DOHH2 (cell line): ENCODE measurements at regions not wholly inside any gene's neighbourhood (a gene's known extent, or its start where the extent isn't known, plus 50 kb on each side); places are given as distances from the start of the nearest gene placed in this dataset.

Experiments
- H3F3A ChIP-seq: fragments of 200-600 bp; sonication (generic), shearing (Covaris generic); 2 replicates; pipeline ENCODE4 v1.6.0; 2016; ENCODE audit warnings: antibody characterized with exemption, mild to moderate bottlenecking; ENCODE audit not compliant: control insufficient read depth, insufficient read depth
- H3K27ac ChIP-seq: fragments of 200-600 bp; sonication (generic); 2 replicates; pipeline ENCODE4 v1.5.1; 2014; ENCODE audit warnings: low read depth, mild to moderate bottlenecking, low read length, moderate library complexity
- H3K27me3 ChIP-seq: fragments of 200-600 bp; sonication (generic); 2 replicates; pipeline ENCODE4 v1.6.1; 2014; ENCODE audit warnings: mild to moderate bottlenecking, low read length, mixed read lengths; ENCODE audit not compliant: control insufficient read depth
- H3K36me3 ChIP-seq: fragments of 200-600 bp; sonication (generic); 2 replicates; pipeline ENCODE4 v1.6.1; 2014; ENCODE audit warnings: mild to moderate bottlenecking, low read length, moderate library complexity, mixed read lengths; ENCODE audit not compliant: control insufficient read depth
- H3K4me1 ChIP-seq: fragments of 200-600 bp; sonication (generic); 2 replicates; pipeline ENCODE4 v1.6.1; 2014; ENCODE audit warnings: mild to moderate bottlenecking, low read length, mixed read lengths; ENCODE audit not compliant: control insufficient read depth
- H3K4me2 ChIP-seq: fragments of 200-600 bp; sonication (generic); 2 replicates; pipeline ENCODE4 v1.6.0; 2014; ENCODE audit warnings: mild to moderate bottlenecking, low read length, moderate library complexity
- H3K4me3 ChIP-seq: fragments of 200-600 bp; sonication (generic); 2 replicates; pipeline ENCODE4 v1.5.1; 2014; ENCODE audit warnings: mild to moderate bottlenecking, low read length, mixed read lengths
- H3K79me2 ChIP-seq: fragments of 200-600 bp; sonication (generic); 2 replicates; pipeline ENCODE4 v1.6.1; 2014; ENCODE audit warnings: mild to moderate bottlenecking, low read length, mixed read lengths; ENCODE audit not compliant: control insufficient read depth
- H3K9me2 ChIP-seq: fragments of 200-600 bp; sonication (generic); replicated peaks from 2 replicates; pipeline ENCODE4 v1.6.1; 2014; ENCODE audit warnings: mild to moderate bottlenecking, low read length, mixed read lengths; ENCODE audit not compliant: control insufficient read depth
- H3K9me3 ChIP-seq: fragments of 200-600 bp; sonication (generic); 2 replicates; pipeline ENCODE4 v1.6.1; 2014; ENCODE audit warnings: antibody characterized with exemption, low read length, mixed read lengths; ENCODE audit not compliant: control insufficient read depth, insufficient read depth
- H4K20me1 ChIP-seq: fragments of 200-600 bp; sonication (generic); 2 replicates; pipeline ENCODE4 v1.6.0; 2014; ENCODE audit warnings: low read depth, mild to moderate bottlenecking, antibody characterized with exemption, low read length, moderate library complexity; ENCODE audit not compliant: control insufficient read depth, insufficient read depth
- CTCF ChIP-seq: fragments of 200-600 bp; sonication (generic); IDR thresholded peaks from one replicate; pipeline ENCODE4 v1.5.1; 2014; ENCODE audit warnings: antibody characterized with exemption, mild to moderate bottlenecking, low read depth, low read length; ENCODE audit not compliant: poor library complexity, severe bottlenecking
- EZH2phosphoT487 ChIP-seq: fragments of 200-600 bp; sonication (generic); IDR thresholded peaks from 2 replicates; pipeline ENCODE4 v1.6.1; 2017; ENCODE audit warnings: borderline replicate concordance, mild to moderate bottlenecking, antibody characterized with exemption, low read length, moderate library complexity, mixed read lengths

DNA sequence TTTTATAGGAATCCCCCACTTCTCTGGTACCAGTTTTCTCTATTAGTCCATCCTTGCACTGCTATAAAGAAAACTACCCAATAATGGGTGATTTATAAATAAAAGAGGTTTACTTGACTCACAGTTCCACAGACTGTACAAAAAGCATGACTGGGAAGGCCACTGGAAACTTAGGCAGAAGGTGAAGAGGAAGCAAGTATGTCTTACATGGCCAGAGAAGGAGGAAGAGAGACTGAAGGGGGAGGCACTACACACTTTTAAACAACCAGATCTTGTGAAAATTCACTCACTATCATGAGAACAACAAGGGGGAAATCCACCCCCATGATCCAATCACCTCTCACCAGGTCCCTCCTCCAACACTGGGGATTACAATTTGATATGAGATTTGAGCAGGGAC lies 68.9 kb upstream of the GNAZ start:
- Histone ChIP-seq H3K79me2 (no peaks in the 10 kb centered on the region), H4K20me1 (no peaks in the 10 kb centered on the region), H3K27ac (no peak overlapping the region), H3K27me3 (no peaks in the 10 kb centered on the region), H3F3A (no peaks in the 10 kb centered on the region), H3K36me3 (no peaks in the 10 kb centered on the region), H3K4me2 (no peak overlapping the region), H3K4me1 (peaks cover 8% of the 10 kb centered on the region), H3K9me2 (no peaks in the 10 kb centered on the region), H3K9me3 (peaks cover 25% of the 10 kb centered on the region; the same call in 1 of the 2 replicates), H3K4me3 (no peak overlapping the region)
- TF ChIP-seq CTCF = no peak
- no peak for TF ChIP-seq EZH2phosphoT487

DNA sequence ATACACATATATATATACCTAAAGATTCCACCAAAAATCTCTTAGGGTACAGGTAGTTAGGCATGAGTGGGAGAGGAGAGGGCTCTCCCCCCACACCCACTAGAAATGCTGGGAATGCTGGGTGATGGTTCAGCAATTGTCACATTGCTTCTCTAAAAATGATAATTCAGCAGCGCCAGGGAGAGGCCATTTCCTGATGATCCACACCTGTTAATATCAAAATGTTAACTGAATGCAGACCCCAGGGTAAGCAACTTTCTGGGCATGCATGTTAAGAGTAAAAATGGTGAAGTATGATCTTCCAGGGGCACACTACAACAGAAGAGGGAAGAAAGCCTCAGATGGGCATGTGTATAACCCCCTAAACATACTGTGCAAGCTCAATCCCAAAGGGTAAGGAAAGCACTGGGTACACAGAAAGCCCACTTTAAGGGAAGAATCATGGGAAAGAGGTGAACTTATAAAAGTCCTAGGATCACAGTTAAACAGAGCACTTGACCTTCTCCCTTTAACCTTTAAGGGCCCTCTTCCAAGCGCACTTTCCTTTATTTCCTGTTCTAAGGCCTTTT lies 67.6 kb upstream of the GNAZ start:
- H3K4me1 ChIP-seq = peaks cover 8% of the 10 kb centered on the region
- no peaks in the 10 kb centered on the region for H3K36me3 ChIP-seq
- H3F3A ChIP-seq = no peaks in the 10 kb centered on the region
- no peaks in the 10 kb centered on the region for H4K20me1 ChIP-seq
- no peaks in the 10 kb centered on the region for H3K27me3 ChIP-seq
- no peaks in the 10 kb centered on the region for H3K79me2 ChIP-seq
- no peak overlapping the region for H3K4me2 ChIP-seq
- H3K9me2 ChIP-seq = no peaks in the 10 kb centered on the region
- H3K27ac ChIP-seq = no peak overlapping the region
- no peak overlapping the region for H3K4me3 ChIP-seq
- peaks cover 16% of the 10 kb centered on the region; the same call in 1 of the 2 replicates for H3K9me3 ChIP-seq
- TF ChIP-seq CTCF = no peak
- TF ChIP-seq EZH2phosphoT487 = no peak

- Histone ChIP-seq H4K20me1 (no peaks in the 10 kb centered on the region), H3K4me2 (no peak overlapping the region), H3K9me2 (no peaks in the 10 kb centered on the region), H3K9me3 (no peaks in the 10 kb centered on the region), H3K4me1 (no peaks in the 10 kb centered on the region), H3F3A (no peaks in the 10 kb centered on the region), H3K79me2 (no peaks in the 10 kb centered on the region), H3K36me3 (no peaks in the 10 kb centered on the region), H3K27ac (no peak overlapping the region), H3K27me3 (no peaks in the 10 kb centered on the region), H3K4me3 (no peak overlapping the region)
- TF ChIP-seq EZH2phosphoT487 = no peak
- no peak for TF ChIP-seq CTCF
Measured at GRCh38 chr22:23007823-23008222, 62.5 kb upstream of the GNAZ start.
